ENCODE measurements at regions not wholly inside any gene's neighbourhood (a gene's known extent, or its start where the extent isn't known, plus 50 kb on each side); places are given as distances from the start of the nearest gene placed in this dataset.

- intact Hi-C loops (cut with DNase I), result no loop called here
- Histone ChIP-seq H3K9me3 (no peaks in the 10 kb centered on the region), H3K27me3 (no peaks in the 10 kb centered on the region), H3K4me3 (no peak overlapping the region), H3K27ac (no peak overlapping the region), H3K36me3 (no peaks in the 10 kb centered on the region), H3K4me1 (ENCODE audit: insufficient read depth) (no peaks in the 10 kb centered on the region)
- 13 to 23% (median 18%) methylated on average over 1 of the region's 1 CpG for WGBS, 3 donors
- TF ChIP-seq POLR2A (IDR thresholded peaks at IDR 0.05), result no peak
- TF ChIP-seq EP300 (IDR thresholded peaks at IDR 0.05), result no peak
- DNase-seq, result no peak
Measured at GRCh38 chr2:83471655-83472054, 987.4 kb downstream of the SUCLG1 start.

GRCh38 chr2:83470928-83471327 is 988.2 kb downstream of the SUCLG1 start:
- Histone ChIP-seq H3K27me3 (no peaks in the 10 kb centered on the region), H3K27ac (no peak overlapping the region), H3K36me3 (no peaks in the 10 kb centered on the region), H3K4me3 (no peak overlapping the region), H3K4me1 (ENCODE audit: insufficient read depth) (no peaks in the 10 kb centered on the region), H3K9me3 (no peaks in the 10 kb centered on the region)
- intact Hi-C loops (cut with DNase I), result no loop called here
- no peak for TF ChIP-seq EP300 (IDR thresholded peaks at IDR 0.05)
- no peak for TF ChIP-seq POLR2A (IDR thresholded peaks at IDR 0.05)
- no peak for TF ChIP-seq CTCF (IDR thresholded peaks at IDR 0.05)
- no peak for DNase-seq

GRCh38 chr2:83464444-83464843 is 994.6 kb downstream of the SUCLG1 start:
- H3K36me3 ChIP-seq, result no peaks in the 10 kb centered on the region
- no peak overlapping the region for H3K27ac ChIP-seq
- intact Hi-C loops (cut with DNase I), result no loop called here
- H3K9me3 ChIP-seq, result no peaks in the 10 kb centered on the region
- H3K27me3 ChIP-seq, result no peaks in the 10 kb centered on the region
- TF ChIP-seq EP300 (IDR thresholded peaks at IDR 0.05) (no peak), POLR2A (IDR thresholded peaks at IDR 0.05) (no peak), CTCF (IDR thresholded peaks at IDR 0.05) (no peak)
- H3K4me1 ChIP-seq (ENCODE audit: insufficient read depth), result no peaks in the 10 kb centered on the region
- 16 to 35% (median 34%) methylated on average over 1 of the region's 1 CpG for WGBS, 3 donors
- no peak overlapping the region for H3K4me3 ChIP-seq
- no peak for DNase-seq

- H3K27ac ChIP-seq, result no peak overlapping the region
- intact Hi-C loops (cut with DNase I), result no loop called here
- TF ChIP-seq CTCF (IDR thresholded peaks at IDR 0.05) (no peak), EP300 (IDR thresholded peaks at IDR 0.05) (no peak), POLR2A (IDR thresholded peaks at IDR 0.05) (no peak)
- no peaks in the 10 kb centered on the region for H3K27me3 ChIP-seq
- H3K36me3 ChIP-seq, result no peaks in the 10 kb centered on the region
- H3K9me3 ChIP-seq, result no peaks in the 10 kb centered on the region
- no peak for DNase-seq
- no peaks in the 10 kb centered on the region for H3K4me1 ChIP-seq (ENCODE audit: insufficient read depth)
- no peak overlapping the region for H3K4me3 ChIP-seq
Measured at GRCh38 chr2:83462881-83463280, 996.2 kb downstream of the SUCLG1 start.

GRCh38 chr2:83461135-83461534 is 997.9 kb downstream of the SUCLG1 start:
- Histone ChIP-seq H3K27me3 (no peaks in the 10 kb centered on the region), H3K4me1 (ENCODE audit: insufficient read depth) (no peaks in the 10 kb centered on the region), H3K36me3 (no peaks in the 10 kb centered on the region), H3K4me3 (no peak overlapping the region), H3K9me3 (no peaks in the 10 kb centered on the region), H3K27ac (no peak overlapping the region)
- intact Hi-C loops (cut with DNase I), result no loop called here
- TF ChIP-seq EP300 (IDR thresholded peaks at IDR 0.05), result no peak
- no peak for TF ChIP-seq POLR2A (IDR thresholded peaks at IDR 0.05)
- TF ChIP-seq CTCF (IDR thresholded peaks at IDR 0.05), result no peak
- no peak for DNase-seq
- 92 to 95% (median 94%) methylated on average over 3 of the region's 3 CpGs for WGBS, 3 donors

Data from ovary (tissue), 7 donors.